ENCODE measurements at regions not wholly inside any gene's neighbourhood (a gene's known extent, or its start where the extent isn't known, plus 50 kb on each side); places are given as distances from the start of the nearest gene placed in this dataset.

DNA sequence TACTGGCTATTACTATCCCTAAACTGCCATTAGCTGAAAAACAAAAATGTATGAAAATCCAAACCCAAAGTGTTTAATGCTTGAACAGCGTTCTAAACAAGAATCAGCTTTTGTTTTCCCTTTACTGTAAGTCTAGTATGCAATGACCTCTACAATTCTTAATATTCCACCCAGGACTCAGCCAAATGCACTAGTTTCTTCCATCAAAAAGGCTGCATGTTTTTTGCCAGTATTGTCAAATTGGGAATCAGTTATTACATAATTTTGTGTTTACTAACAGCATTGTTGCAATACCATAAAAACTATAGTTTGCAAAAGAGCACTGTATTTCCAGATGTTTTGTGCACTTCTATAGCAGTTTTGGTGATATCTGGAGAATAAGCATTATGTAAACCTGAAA is 634.5 kb downstream of the LTN1 start:
- Histone ChIP-seq H3K27ac (ENCODE audit: low read depth, low read length) (no peak overlapping the region), H3K4me1 (ENCODE audit: control insufficient read depth in 2 of 2, insufficient read depth in 2 of 2, low read length in 2 of 2) (no peaks in the 10 kb centered on the region), H3K9me3 (ENCODE audit: control insufficient read depth in 2 of 3, low read length in 3 of 3) (no peaks in the 10 kb centered on the region), H3K36me3 (ENCODE audit: control insufficient read depth in 2 of 3, insufficient read depth in 3 of 3, low read length in 3 of 3) (no peaks in the 10 kb centered on the region), H3K4me3 (ENCODE audit: low read length) (no peak overlapping the region), H3K27me3 (ENCODE audit: control insufficient read depth in 2 of 2, insufficient read depth in 2 of 2, low read length in 2 of 2) (no peaks in the 10 kb centered on the region)
- no peaks in the 10 kb centered on the region for H3K36me3 Mint-ChIP-seq
- CTCF ChIA-PET = no interaction called here
- POLR2A ChIA-PET = no interaction called here
- H3K4me1 Mint-ChIP-seq = no peaks in the 10 kb centered on the region
- ATAC-seq (no peak), DNase-seq (no peak)
- H3K9me3 Mint-ChIP-seq = peaks cover 0 to 5% (median 0%) of the 10 kb centered on the region in 11 donors
- no peak overlapping the region for H3K4me3 Mint-ChIP-seq
- intact Hi-C loops (cut with micrococcal nuclease) = no loop called here
- no peak overlapping the region for H3K27ac Mint-ChIP-seq
- H3K27me3 Mint-ChIP-seq = no peaks in the 10 kb centered on the region

DNA sequence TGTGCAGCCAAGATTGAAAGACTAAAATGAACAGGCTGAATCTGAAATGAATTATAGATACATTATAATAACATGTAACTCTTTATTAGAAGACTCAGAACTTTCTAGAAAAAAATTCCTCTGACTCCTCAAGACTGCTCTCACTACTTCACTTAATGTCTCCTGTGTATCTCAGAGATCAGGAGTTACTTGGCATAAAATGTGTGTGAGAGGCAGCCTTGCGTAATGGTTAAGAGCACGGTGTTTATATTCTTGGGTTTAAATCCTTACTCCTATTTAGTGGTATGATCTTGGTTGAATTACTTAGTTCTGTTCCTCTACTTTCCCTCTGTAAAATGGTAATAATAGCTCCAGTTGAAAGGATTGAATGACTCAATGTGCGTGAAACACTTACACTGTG is 634.9 kb downstream of the LTN1 start:
- intact Hi-C loops (cut with micrococcal nuclease) = no loop called here
- Mint-ChIP-seq H3K27ac (no peak overlapping the region), H3K9me3 (peaks cover 0 to 5% (median 0%) of the 10 kb centered on the region in 11 donors), H3K36me3 (no peaks in the 10 kb centered on the region), H3K27me3 (no peaks in the 10 kb centered on the region), H3K4me1 (no peaks in the 10 kb centered on the region), H3K4me3 (no peak overlapping the region)
- H3K36me3 ChIP-seq (ENCODE audit: control insufficient read depth in 2 of 3, insufficient read depth in 3 of 3, low read length in 3 of 3) = no peaks in the 10 kb centered on the region
- no peaks in the 10 kb centered on the region for H3K27me3 ChIP-seq (ENCODE audit: control insufficient read depth in 2 of 2, insufficient read depth in 2 of 2, low read length in 2 of 2)
- no peaks in the 10 kb centered on the region for H3K9me3 ChIP-seq (ENCODE audit: control insufficient read depth in 2 of 3, low read length in 3 of 3)
- ATAC-seq = no peak
- POLR2A ChIA-PET = no interaction called here
- CTCF ChIA-PET = no interaction called here
- H3K27ac ChIP-seq (ENCODE audit: low read depth, low read length) = no peak overlapping the region
- H3K4me3 ChIP-seq (ENCODE audit: low read length) = no peak overlapping the region
- no peak for DNase-seq
- H3K4me1 ChIP-seq (ENCODE audit: control insufficient read depth in 2 of 2, insufficient read depth in 2 of 2, low read length in 2 of 2) = no peaks in the 10 kb centered on the region

DNA sequence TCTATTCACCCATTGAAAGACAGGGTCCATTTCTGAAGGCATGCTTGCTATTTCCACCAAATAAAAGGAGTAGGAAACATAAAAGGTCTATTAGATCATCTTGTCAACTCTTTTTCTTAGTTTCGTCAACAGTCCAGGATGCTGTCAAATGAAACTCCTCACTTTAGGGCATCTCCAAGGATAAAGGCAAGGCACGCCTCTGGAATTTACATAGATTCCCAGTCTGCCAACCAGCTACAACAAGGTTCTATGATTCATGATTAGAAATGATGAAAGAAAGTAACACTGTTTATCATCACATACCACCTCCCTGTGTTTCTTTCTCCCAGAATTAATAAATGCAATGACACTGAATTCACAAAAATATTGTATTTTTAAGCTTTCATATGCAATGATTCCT is 636.3 kb downstream of the LTN1 start:
- ATAC-seq (no peak), DNase-seq (no peak)
- H3K27me3 Mint-ChIP-seq = peaks cover 0 to 3% (median 0%) of the 10 kb centered on the region in 5 donors
- ChIA-PET CTCF (no interaction called here), POLR2A (no interaction called here)
- no peaks in the 10 kb centered on the region for H3K36me3 Mint-ChIP-seq
- H3K4me1 Mint-ChIP-seq = no peaks in the 10 kb centered on the region
- Histone ChIP-seq H3K4me3 (ENCODE audit: low read length) (no peak overlapping the region), H3K4me1 (ENCODE audit: control insufficient read depth in 2 of 2, insufficient read depth in 2 of 2, low read length in 2 of 2) (no peaks in the 10 kb centered on the region), H3K27ac (ENCODE audit: low read depth, low read length) (no peak overlapping the region), H3K27me3 (ENCODE audit: control insufficient read depth in 2 of 2, insufficient read depth in 2 of 2, low read length in 2 of 2) (no peaks in the 10 kb centered on the region), H3K9me3 (ENCODE audit: control insufficient read depth in 2 of 3, low read length in 3 of 3) (no peaks in the 10 kb centered on the region), H3K36me3 (ENCODE audit: control insufficient read depth in 2 of 3, insufficient read depth in 3 of 3, low read length in 3 of 3) (no peaks in the 10 kb centered on the region)
- H3K4me3 Mint-ChIP-seq = no peak overlapping the region
- intact Hi-C loops (cut with micrococcal nuclease) = no loop called here
- peaks cover 0 to 5% (median 0%) of the 10 kb centered on the region in 11 donors for H3K9me3 Mint-ChIP-seq
- no peak overlapping the region for H3K27ac Mint-ChIP-seq

DNA sequence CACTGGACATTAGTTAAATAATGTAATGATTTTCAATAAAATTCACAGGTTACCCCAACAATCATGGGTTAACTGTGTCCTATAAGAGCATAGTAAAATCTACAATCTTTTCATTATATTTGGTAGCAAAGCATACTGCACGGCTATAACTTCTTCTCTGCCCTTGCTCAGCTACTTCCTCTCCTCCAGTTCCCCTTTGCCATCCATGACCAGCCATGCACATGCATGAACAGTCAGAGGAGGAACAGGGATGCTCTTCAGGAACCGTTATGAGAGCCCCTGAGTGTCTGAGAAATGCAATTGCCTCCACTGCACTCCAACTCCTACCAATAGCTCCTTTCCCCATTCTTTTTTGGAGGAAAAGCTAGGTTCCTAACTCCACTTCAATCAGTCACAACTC is 646.7 kb downstream of the LTN1 start:
- CTCF ChIA-PET = no interaction called here
- Histone ChIP-seq H3K4me1 (ENCODE audit: control insufficient read depth in 2 of 2, insufficient read depth in 2 of 2, low read length in 2 of 2) (no peaks in the 10 kb centered on the region), H3K9me3 (ENCODE audit: control insufficient read depth in 2 of 3, low read length in 3 of 3) (no peaks in the 10 kb centered on the region), H3K27me3 (ENCODE audit: control insufficient read depth in 2 of 2, insufficient read depth in 2 of 2, low read length in 2 of 2) (no peaks in the 10 kb centered on the region), H3K36me3 (ENCODE audit: control insufficient read depth in 2 of 3, insufficient read depth in 3 of 3, low read length in 3 of 3) (no peaks in the 10 kb centered on the region), H3K4me3 (ENCODE audit: low read length) (no peak overlapping the region), H3K27ac (ENCODE audit: low read depth, low read length) (no peak overlapping the region)
- no peaks in the 10 kb centered on the region for H3K4me1 Mint-ChIP-seq
- ATAC-seq (no peak), DNase-seq (no peak)
- POLR2A ChIA-PET = no interaction called here
- H3K4me3 Mint-ChIP-seq = no peak overlapping the region
- no peaks in the 10 kb centered on the region for H3K36me3 Mint-ChIP-seq
- intact Hi-C loops (cut with micrococcal nuclease) = no loop called here
- H3K27ac Mint-ChIP-seq = no peak overlapping the region
- H3K9me3 Mint-ChIP-seq = peaks cover 0 to 2% (median 0%) of the 10 kb centered on the region in 11 donors
- peaks cover 0 to 12% (median 2%) of the 10 kb centered on the region in 5 donors for H3K27me3 Mint-ChIP-seq

DNA sequence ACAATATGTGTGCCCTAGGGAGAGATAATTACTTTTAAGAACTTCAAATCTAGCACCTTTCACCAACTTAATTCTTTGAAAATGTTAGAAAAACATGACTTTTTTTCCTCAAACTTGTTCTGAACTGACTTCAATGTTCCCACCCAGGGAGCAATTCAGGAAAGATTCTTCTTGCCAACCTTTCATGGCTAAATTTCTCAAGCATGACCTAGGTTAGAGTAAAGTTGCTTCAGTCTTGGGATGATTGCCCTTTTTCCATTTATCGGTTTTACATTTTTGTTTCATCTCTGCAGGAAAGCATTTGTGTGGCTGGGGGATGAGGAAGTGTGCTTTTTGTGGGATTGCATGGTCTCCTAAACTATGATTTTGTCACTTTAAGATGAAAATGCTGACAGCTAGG is 647.7 kb downstream of the LTN1 start:
- CTCF ChIA-PET = no interaction called here
- intact Hi-C loops (cut with micrococcal nuclease) = no loop called here

DNA sequence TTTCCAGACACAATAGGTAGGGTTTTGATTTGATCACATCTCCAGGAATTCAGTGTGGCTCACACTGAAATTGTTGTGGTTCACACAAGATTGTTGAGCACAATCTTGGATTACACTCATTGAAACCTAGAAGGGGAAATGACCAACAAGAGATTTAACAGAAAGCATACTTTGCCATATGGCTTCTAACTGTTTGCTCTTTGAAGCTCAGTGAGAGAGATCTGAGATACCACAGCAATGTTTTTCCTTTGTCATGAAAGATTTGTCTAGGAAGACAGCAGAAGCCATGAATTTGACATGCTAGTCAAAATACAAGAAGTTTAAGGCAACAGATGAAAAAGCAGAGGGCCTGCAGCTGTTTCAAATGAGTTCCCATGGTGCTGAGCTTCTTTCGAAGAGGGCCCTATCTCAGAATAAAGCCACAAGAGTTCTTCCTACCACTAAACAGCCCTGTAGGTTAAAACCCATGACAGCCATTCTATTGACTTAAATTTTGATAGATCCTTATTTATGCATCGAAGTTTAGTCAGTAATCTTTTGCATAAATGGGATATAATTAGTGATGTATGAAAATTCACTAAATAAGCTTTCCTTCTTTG is 650.4 kb downstream of the LTN1 start:
- Mint-ChIP-seq H3K27ac (no peak overlapping the region), H3K4me3 (no peak overlapping the region), H3K27me3 (peaks cover 0 to 6% (median 0%) of the 10 kb centered on the region in 5 donors), H3K9me3 (no peaks in the 10 kb centered on the region), H3K4me1 (no peaks in the 10 kb centered on the region), H3K36me3 (no peaks in the 10 kb centered on the region)
- Histone ChIP-seq H3K4me1 (ENCODE audit: control insufficient read depth in 2 of 2, insufficient read depth in 2 of 2, low read length in 2 of 2) (no peaks in the 10 kb centered on the region), H3K4me3 (ENCODE audit: low read length) (no peak overlapping the region), H3K9me3 (ENCODE audit: control insufficient read depth in 2 of 3, low read length in 3 of 3) (no peaks in the 10 kb centered on the region), H3K36me3 (ENCODE audit: control insufficient read depth in 2 of 3, insufficient read depth in 3 of 3, low read length in 3 of 3) (no peaks in the 10 kb centered on the region), H3K27me3 (ENCODE audit: control insufficient read depth in 2 of 2, insufficient read depth in 2 of 2, low read length in 2 of 2) (no peaks in the 10 kb centered on the region), H3K27ac (ENCODE audit: low read depth, low read length) (no peak overlapping the region)
- POLR2A ChIA-PET = no interaction called here
- intact Hi-C loops (cut with micrococcal nuclease) = no loop called here
- ATAC-seq (no peak), DNase-seq (no peak)
- CTCF ChIA-PET = no interaction called here

More for the DNA sequence above, 647.7 kb downstream of the LTN1 start:
- H3K4me3 ChIP-seq (ENCODE audit: low read length) = no peak overlapping the region
- Mint-ChIP-seq H3K4me1 (no peaks in the 10 kb centered on the region), H3K27ac (no peak overlapping the region), H3K27me3 (peaks cover 0 to 10% (median 0%) of the 10 kb centered on the region in 5 donors), H3K36me3 (no peaks in the 10 kb centered on the region), H3K4me3 (no peak overlapping the region), H3K9me3 (peaks cover 0 to 2% (median 0%) of the 10 kb centered on the region in 11 donors)
- H3K4me1 ChIP-seq (ENCODE audit: control insufficient read depth in 2 of 2, insufficient read depth in 2 of 2, low read length in 2 of 2) = no peaks in the 10 kb centered on the region
- POLR2A ChIA-PET = no interaction called here
- no peak overlapping the region for H3K27ac ChIP-seq (ENCODE audit: low read depth, low read length)
- ATAC-seq (no peak), DNase-seq (no peak)
- H3K36me3 ChIP-seq (ENCODE audit: control insufficient read depth in 2 of 3, insufficient read depth in 3 of 3, low read length in 3 of 3) = no peaks in the 10 kb centered on the region
- H3K9me3 ChIP-seq (ENCODE audit: control insufficient read depth in 2 of 3, low read length in 3 of 3) = no peaks in the 10 kb centered on the region
- no peaks in the 10 kb centered on the region for H3K27me3 ChIP-seq (ENCODE audit: control insufficient read depth in 2 of 2, insufficient read depth in 2 of 2, low read length in 2 of 2)

DNA sequence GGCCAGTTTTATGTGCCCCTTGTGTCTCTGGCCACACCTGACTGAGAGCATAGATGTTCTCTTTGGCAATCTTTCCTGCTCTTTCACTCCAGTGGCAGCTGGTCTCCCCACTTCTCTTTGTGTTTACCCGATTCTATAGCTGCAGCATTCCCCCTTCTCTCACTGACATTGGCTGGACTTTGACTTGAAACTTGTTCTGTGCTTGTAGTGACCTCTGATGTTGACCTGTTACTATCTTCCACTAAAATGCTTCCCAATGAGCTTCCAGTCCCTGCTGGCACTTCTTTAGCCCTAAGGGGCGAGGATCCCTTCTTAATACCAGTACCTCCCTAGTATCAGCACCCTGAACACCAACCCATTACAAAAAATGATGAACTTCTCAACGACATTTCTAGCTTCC is 653.3 kb downstream of the LTN1 start:
- Mint-ChIP-seq H3K9me3 (no peaks in the 10 kb centered on the region), H3K27me3 (peaks cover 0 to 6% (median 0%) of the 10 kb centered on the region in 5 donors), H3K36me3 (no peaks in the 10 kb centered on the region), H3K27ac (no peak overlapping the region), H3K4me1 (no peaks in the 10 kb centered on the region), H3K4me3 (no peak overlapping the region)
- Histone ChIP-seq H3K4me3 (ENCODE audit: low read length) (no peak overlapping the region), H3K4me1 (ENCODE audit: control insufficient read depth in 2 of 2, insufficient read depth in 2 of 2, low read length in 2 of 2) (no peaks in the 10 kb centered on the region), H3K27me3 (ENCODE audit: control insufficient read depth in 2 of 2, insufficient read depth in 2 of 2, low read length in 2 of 2) (no peaks in the 10 kb centered on the region), H3K9me3 (ENCODE audit: control insufficient read depth in 2 of 3, low read length in 3 of 3) (no peaks in the 10 kb centered on the region), H3K36me3 (ENCODE audit: control insufficient read depth in 2 of 3, insufficient read depth in 3 of 3, low read length in 3 of 3) (no peaks in the 10 kb centered on the region), H3K27ac (ENCODE audit: low read depth, low read length) (no peak overlapping the region)
- ATAC-seq (no peak), DNase-seq (no peak)
- intact Hi-C loops (cut with micrococcal nuclease) = loop anchor here (5.0 to 10.0 kb wide), 2 partner anchors 1492 to 1495 kb away; partner anchors contain the start of gene ADAMTS1 (in 2 of the 2)
- CTCF ChIA-PET = no interaction called here
- POLR2A ChIA-PET = no interaction called here
